GM19455 (cell line): ENCODE measurements at regions not wholly inside any gene's neighbourhood (a gene's known extent, or its start where the extent isn't known, plus 50 kb on each side); places are given as distances from the start of the nearest gene placed in this dataset.

Source experiments
- ATAC-seq: cut with Tn5 transposase; IDR thresholded peaks from one replicate; pipeline ENCODE4 v1.9.1; 2021; ENCODE audit not compliant: unreplicated experiment

- no peak for ATAC-seq
Observed at GRCh38 chr3:124230998-124231397, 239.1 kb upstream of the ROPN1 start.

GRCh38 chr3:124234852-124235252 is 242.9 kb upstream of the ROPN1 start:
- no peak for ATAC-seq

GRCh38 chr3:124235446-124235845 is 243.5 kb upstream of the ROPN1 start:
- ATAC-seq, result no peak

- ATAC-seq, result no peak
Observed at GRCh38 chr3:124243177-124243859, 251.4 kb upstream of the ROPN1 start.

- ATAC-seq, result no peak
Observed at GRCh38 chr3:124246376-124246775, 254.5 kb upstream of the ROPN1 start.

GRCh38 chr3:124246949-124247348 is 255.0 kb upstream of the ROPN1 start:
- no peak for ATAC-seq

- ATAC-seq, result no peak
Observed at GRCh38 chr3:124248471-124249028, 256.6 kb upstream of the ROPN1 start.

GRCh38 chr3:124249038-124249437 is 257.1 kb upstream of the ROPN1 start:
- no peak for ATAC-seq

- no peak for ATAC-seq
Observed at GRCh38 chr3:124250053-124250452, 258.1 kb upstream of the ROPN1 start.

- ATAC-seq, result no peak
Observed at GRCh38 chr3:124256156-124256555, 264.2 kb upstream of the ROPN1 start.

- no peak for ATAC-seq
Observed at GRCh38 chr3:124256599-124256998, 264.7 kb upstream of the ROPN1 start.

- ATAC-seq, result no peak
Observed at GRCh38 chr3:124257336-124257864, 265.5 kb upstream of the ROPN1 start.

- no peak for ATAC-seq
Observed at GRCh38 chr3:124258057-124258500, 266.2 kb upstream of the ROPN1 start.

GRCh38 chr3:124260206-124260915 is 268.4 kb upstream of the ROPN1 start:
- no peak for ATAC-seq

- no peak for ATAC-seq
Observed at GRCh38 chr3:124261306-124261705, 269.4 kb upstream of the ROPN1 start.

GRCh38 chr3:124263168-124263567 is 271.2 kb upstream of the ROPN1 start:
- ATAC-seq, result no peak

GRCh38 chr3:124264346-124264745 is 272.4 kb upstream of the ROPN1 start:
- no peak for ATAC-seq

GRCh38 chr3:124266487-124266886 is 274.6 kb upstream of the ROPN1 start:
- ATAC-seq, result no peak

- no peak for ATAC-seq
Observed at GRCh38 chr3:124267406-124267805, 275.5 kb upstream of the ROPN1 start.

GRCh38 chr3:124268355-124268754 is 276.4 kb upstream of the ROPN1 start:
- no peak for ATAC-seq

- ATAC-seq, result no peak
Observed at GRCh38 chr3:124269619-124270018, 277.7 kb upstream of the ROPN1 start.

- ATAC-seq, result no peak
Observed at GRCh38 chr3:124272605-124273151, 280.8 kb upstream of the ROPN1 start.
